ENCODE measurements at regions not wholly inside any gene's neighbourhood (a gene's known extent, or its start where the extent isn't known, plus 50 kb on each side); places are given as distances from the start of the nearest gene placed in this dataset.

GRCh38 chr22:49300241-49300640 lies 527.4 kb downstream of the BRD1 start:
- TF ChIP-seq POLR2A (IDR thresholded peaks at IDR 0.05) (no peak), CTCF (IDR thresholded peaks at IDR 0.05) (no peak)

All from adrenal gland (tissue), 5 donors.